ENCODE measurements at regions not wholly inside any gene's neighbourhood (a gene's known extent, or its start where the extent isn't known, plus 50 kb on each side); places are given as distances from the start of the nearest gene placed in this dataset.

- H3K4me3 ChIP-seq (ENCODE audit: low read length), result no peak overlapping the region
- H3K4me1 ChIP-seq (ENCODE audit: control insufficient read depth, insufficient read depth, low read length), result no peaks in the 10 kb centered on the region
- H3K4me2 ChIP-seq (ENCODE audit: low read length), result no peak overlapping the region
- H3K36me3 ChIP-seq (ENCODE audit: insufficient read depth, low read length), result no peaks in the 10 kb centered on the region
- no peaks in the 10 kb centered on the region for H3K9me3 ChIP-seq (replicated peaks; ENCODE audit: low read length)
- no peaks in the 10 kb centered on the region for H3K27me3 ChIP-seq (ENCODE audit: control insufficient read depth, insufficient read depth, low read length)
- H3K9ac ChIP-seq (ENCODE audit: low read depth, low read length), result no peak overlapping the region
These were observed 293.1 kb downstream of the DMRTA1 start for GRCh38 chr9:22739712-22740111.

DNA sequence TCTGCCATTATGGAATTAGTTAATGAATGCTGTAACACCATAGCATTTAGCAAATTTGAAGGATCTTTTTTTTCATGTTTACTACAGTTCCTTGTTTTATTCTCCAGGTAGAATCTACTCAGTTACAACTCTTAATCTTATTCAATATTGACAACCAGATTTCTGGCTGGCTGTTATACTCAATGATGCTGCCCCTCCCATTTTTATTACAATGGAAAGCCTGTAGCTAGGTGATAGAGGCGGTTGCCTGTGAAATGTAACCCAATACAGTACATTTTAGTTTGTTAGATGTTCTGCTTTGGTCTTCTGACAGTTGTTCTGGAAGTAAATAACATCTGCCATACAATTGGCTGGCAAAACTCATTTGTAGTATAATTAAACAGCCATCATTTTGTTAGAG lies 294.2 kb downstream of the DMRTA1 start:
- Histone ChIP-seq H3K4me3 (ENCODE audit: low read length) (no peak overlapping the region), H3K36me3 (ENCODE audit: insufficient read depth, low read length) (no peaks in the 10 kb centered on the region), H3K4me2 (ENCODE audit: low read length) (no peak overlapping the region), H3K9ac (ENCODE audit: low read depth, low read length) (no peak overlapping the region), H3K4me1 (ENCODE audit: control insufficient read depth, insufficient read depth, low read length) (no peaks in the 10 kb centered on the region), H3K9me3 (replicated peaks; ENCODE audit: low read length) (no peaks in the 10 kb centered on the region), H3K27me3 (ENCODE audit: control insufficient read depth, insufficient read depth, low read length) (no peaks in the 10 kb centered on the region)

- Histone ChIP-seq H3K4me2 (ENCODE audit: low read length) (no peak overlapping the region), H3K9ac (ENCODE audit: low read depth, low read length) (no peak overlapping the region), H3K9me3 (replicated peaks; ENCODE audit: low read length) (no peaks in the 10 kb centered on the region), H3K4me1 (ENCODE audit: control insufficient read depth, insufficient read depth, low read length) (no peaks in the 10 kb centered on the region), H3K27me3 (ENCODE audit: control insufficient read depth, insufficient read depth, low read length) (no peaks in the 10 kb centered on the region), H3K4me3 (ENCODE audit: low read length) (no peak overlapping the region), H3K36me3 (ENCODE audit: insufficient read depth, low read length) (no peaks in the 10 kb centered on the region)
These were observed 295.8 kb downstream of the DMRTA1 start for GRCh38 chr9:22742401-22742800.

DNA sequence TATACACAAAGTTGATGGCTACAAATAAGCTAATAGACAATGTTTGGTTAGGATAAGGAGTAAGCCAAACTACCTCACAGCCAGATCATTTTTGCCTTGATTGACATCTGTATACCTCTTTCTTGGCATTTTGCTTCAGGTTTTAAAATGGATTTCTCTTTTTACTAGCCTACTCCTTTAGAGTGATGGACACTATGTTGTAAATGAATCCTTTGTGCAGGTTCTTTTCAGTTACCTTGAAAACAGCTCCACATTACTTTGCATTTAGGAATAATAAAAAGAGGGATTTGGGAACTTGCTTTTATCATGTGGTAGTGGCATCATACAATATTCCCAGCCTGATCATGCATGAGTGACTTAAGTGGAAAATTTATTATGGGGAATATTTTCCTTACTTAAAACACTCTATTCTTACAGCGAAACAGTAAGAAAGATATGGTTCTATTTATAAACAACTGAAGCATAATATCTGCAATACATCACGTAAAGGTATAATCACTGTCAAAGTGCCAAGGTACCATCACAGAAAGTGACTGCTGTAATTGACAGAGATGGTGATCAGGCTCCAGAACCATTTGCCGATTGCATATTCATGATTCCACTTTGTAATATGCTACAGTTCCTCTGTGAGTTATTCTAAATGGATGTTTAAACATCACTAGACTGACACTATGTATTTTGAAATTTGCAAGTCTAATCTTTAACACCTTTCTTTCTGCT lies 327.0 kb downstream of the DMRTA1 start:
- Histone ChIP-seq H3K27me3 (ENCODE audit: control insufficient read depth, insufficient read depth, low read length) (no peaks in the 10 kb centered on the region), H3K4me2 (ENCODE audit: low read length) (no peak overlapping the region)

GRCh38 chr9:22790329-22790728 lies 343.7 kb downstream of the DMRTA1 start:
- Histone ChIP-seq H3K9me3 (replicated peaks; ENCODE audit: low read length) (no peaks in the 10 kb centered on the region), H3K4me2 (ENCODE audit: low read length) (no peak overlapping the region), H3K4me3 (ENCODE audit: low read length) (no peak overlapping the region), H3K4me1 (ENCODE audit: control insufficient read depth, insufficient read depth, low read length) (no peaks in the 10 kb centered on the region), H3K27me3 (ENCODE audit: control insufficient read depth, insufficient read depth, low read length) (no peaks in the 10 kb centered on the region), H3K36me3 (ENCODE audit: insufficient read depth, low read length) (no peaks in the 10 kb centered on the region), H3K9ac (ENCODE audit: low read depth, low read length) (no peak overlapping the region)

More for the DNA sequence above, 327.0 kb downstream of the DMRTA1 start:
- Histone ChIP-seq H3K9me3 (replicated peaks; ENCODE audit: low read length) (no peaks in the 10 kb centered on the region), H3K36me3 (ENCODE audit: insufficient read depth, low read length) (no peaks in the 10 kb centered on the region), H3K4me3 (ENCODE audit: low read length) (no peak overlapping the region), H3K4me1 (ENCODE audit: control insufficient read depth, insufficient read depth, low read length) (no peaks in the 10 kb centered on the region), H3K9ac (ENCODE audit: low read depth, low read length) (no peak overlapping the region)

- H3K9ac ChIP-seq (ENCODE audit: low read depth, low read length), result no peak overlapping the region
- no peaks in the 10 kb centered on the region for H3K36me3 ChIP-seq (ENCODE audit: insufficient read depth, low read length)
- H3K4me1 ChIP-seq (ENCODE audit: control insufficient read depth, insufficient read depth, low read length), result no peaks in the 10 kb centered on the region
- no peaks in the 10 kb centered on the region for H3K27me3 ChIP-seq (ENCODE audit: control insufficient read depth, insufficient read depth, low read length)
- H3K4me2 ChIP-seq (ENCODE audit: low read length), result no peak overlapping the region
- H3K9me3 ChIP-seq (replicated peaks; ENCODE audit: low read length), result no peaks in the 10 kb centered on the region
- no peak overlapping the region for H3K4me3 ChIP-seq (ENCODE audit: low read length)
These were observed 362.3 kb downstream of the DMRTA1 start for GRCh38 chr9:22808876-22809275.

GRCh38 chr9:22809371-22809770 lies 362.7 kb downstream of the DMRTA1 start:
- no peak overlapping the region for H3K4me3 ChIP-seq (ENCODE audit: low read length)
- no peaks in the 10 kb centered on the region for H3K9me3 ChIP-seq (replicated peaks; ENCODE audit: low read length)
- no peak overlapping the region for H3K4me2 ChIP-seq (ENCODE audit: low read length)
- H3K9ac ChIP-seq (ENCODE audit: low read depth, low read length), result no peak overlapping the region
- H3K27me3 ChIP-seq (ENCODE audit: control insufficient read depth, insufficient read depth, low read length), result no peaks in the 10 kb centered on the region
- no peaks in the 10 kb centered on the region for H3K4me1 ChIP-seq (ENCODE audit: control insufficient read depth, insufficient read depth, low read length)
- H3K36me3 ChIP-seq (ENCODE audit: insufficient read depth, low read length), result no peaks in the 10 kb centered on the region

DNA sequence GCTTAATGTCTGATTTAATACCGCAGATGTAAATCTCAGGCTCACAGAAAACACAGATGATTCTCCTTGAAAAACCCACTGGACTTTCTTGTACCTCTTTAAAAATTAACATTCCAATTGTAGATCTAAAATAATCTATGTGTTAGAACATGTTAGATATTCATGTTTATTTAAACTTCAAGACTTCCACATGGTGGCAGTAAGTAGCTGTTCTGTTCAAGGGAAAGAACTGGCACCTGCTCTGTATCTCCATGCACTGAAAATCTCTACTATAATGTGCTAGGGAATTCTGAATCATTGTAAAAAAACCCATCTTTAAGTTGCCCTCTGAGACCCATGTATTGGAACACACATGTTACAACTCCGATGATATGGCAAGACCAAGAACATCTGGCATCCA lies 366.9 kb downstream of the DMRTA1 start:
- H3K4me3 ChIP-seq (ENCODE audit: low read length), result no peak overlapping the region
- H3K4me2 ChIP-seq (ENCODE audit: low read length), result no peak overlapping the region
- H3K27me3 ChIP-seq (ENCODE audit: control insufficient read depth, insufficient read depth, low read length), result no peaks in the 10 kb centered on the region
- no peaks in the 10 kb centered on the region for H3K9me3 ChIP-seq (replicated peaks; ENCODE audit: low read length)
- no peaks in the 10 kb centered on the region for H3K36me3 ChIP-seq (ENCODE audit: insufficient read depth, low read length)
- H3K4me1 ChIP-seq (ENCODE audit: control insufficient read depth, insufficient read depth, low read length), result peaks cover 17% of the 10 kb centered on the region
- H3K9ac ChIP-seq (ENCODE audit: low read depth, low read length), result no peak overlapping the region

GRCh38 chr9:22815246-22815645 lies 368.6 kb downstream of the DMRTA1 start:
- no peaks in the 10 kb centered on the region for H3K9me3 ChIP-seq (replicated peaks; ENCODE audit: low read length)
- H3K9ac ChIP-seq (ENCODE audit: low read depth, low read length), result no peak overlapping the region
- no peak overlapping the region for H3K4me3 ChIP-seq (ENCODE audit: low read length)
- peaks cover 17% of the 10 kb centered on the region for H3K4me1 ChIP-seq (ENCODE audit: control insufficient read depth, insufficient read depth, low read length)
- no peak overlapping the region for H3K4me2 ChIP-seq (ENCODE audit: low read length)
- H3K27me3 ChIP-seq (ENCODE audit: control insufficient read depth, insufficient read depth, low read length), result no peaks in the 10 kb centered on the region
- no peaks in the 10 kb centered on the region for H3K36me3 ChIP-seq (ENCODE audit: insufficient read depth, low read length)

DNA sequence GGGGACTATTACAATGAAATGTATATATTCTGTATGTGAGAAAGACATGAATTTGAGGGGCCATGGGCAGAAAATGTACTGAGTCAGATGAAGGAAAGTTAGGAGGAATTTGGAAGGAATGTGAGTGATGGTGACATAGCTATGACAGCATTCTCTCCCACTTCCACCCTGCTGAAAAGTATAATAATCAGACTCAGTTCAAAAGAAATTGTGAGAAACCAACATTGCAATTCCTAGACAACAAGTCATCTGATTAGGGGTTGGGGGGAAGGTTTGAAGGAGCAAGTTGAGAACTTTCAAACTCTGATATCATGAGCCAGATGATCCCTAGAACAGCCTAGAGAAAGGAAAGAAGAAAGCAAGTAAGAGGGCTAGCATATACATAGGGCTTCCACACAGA lies 370.6 kb downstream of the DMRTA1 start:
- peaks cover 19% of the 10 kb centered on the region for H3K4me1 ChIP-seq (ENCODE audit: control insufficient read depth, insufficient read depth, low read length)
- H3K9ac ChIP-seq (ENCODE audit: low read depth, low read length), result no peak overlapping the region
- H3K9me3 ChIP-seq (replicated peaks; ENCODE audit: low read length), result no peaks in the 10 kb centered on the region
- peak overlapping the region; percentile 48 for H3K4me2 ChIP-seq (ENCODE audit: low read length)
- H3K27me3 ChIP-seq (ENCODE audit: control insufficient read depth, insufficient read depth, low read length), result no peaks in the 10 kb centered on the region
- H3K36me3 ChIP-seq (ENCODE audit: insufficient read depth, low read length), result no peaks in the 10 kb centered on the region
- peak overlapping the region; percentile 8 for H3K4me3 ChIP-seq (ENCODE audit: low read length)

DNA sequence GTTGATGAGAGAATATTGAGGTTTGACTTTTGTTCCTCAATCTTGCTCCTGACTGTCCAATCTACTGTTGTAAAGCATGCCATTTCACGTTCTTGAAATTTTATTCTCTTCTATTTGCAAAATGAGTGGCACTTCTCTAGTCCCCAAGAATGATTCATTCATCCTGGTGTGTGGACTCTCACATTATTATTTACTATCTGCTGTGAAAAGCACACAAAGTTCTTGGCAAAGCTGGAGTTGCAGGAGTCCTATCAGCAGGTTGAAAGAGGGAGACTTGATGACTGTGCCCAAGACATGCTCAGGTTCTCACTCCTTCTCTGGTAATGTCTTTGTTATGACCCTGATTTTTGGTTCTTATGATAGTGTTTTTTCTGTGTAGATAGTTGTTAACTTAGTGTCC lies 382.6 kb downstream of the DMRTA1 start:
- H3K9ac ChIP-seq (ENCODE audit: low read depth, low read length), result no peak overlapping the region
- no peaks in the 10 kb centered on the region for H3K27me3 ChIP-seq (ENCODE audit: control insufficient read depth, insufficient read depth, low read length)
- no peak overlapping the region for H3K4me2 ChIP-seq (ENCODE audit: low read length)
- H3K36me3 ChIP-seq (ENCODE audit: insufficient read depth, low read length), result no peaks in the 10 kb centered on the region
- no peak overlapping the region for H3K4me3 ChIP-seq (ENCODE audit: low read length)
- no peaks in the 10 kb centered on the region for H3K9me3 ChIP-seq (replicated peaks; ENCODE audit: low read length)
- H3K4me1 ChIP-seq (ENCODE audit: control insufficient read depth, insufficient read depth, low read length), result no peaks in the 10 kb centered on the region

- Histone ChIP-seq H3K27me3 (ENCODE audit: control insufficient read depth, insufficient read depth, low read length) (no peaks in the 10 kb centered on the region), H3K9ac (ENCODE audit: low read depth, low read length) (no peak overlapping the region), H3K4me1 (ENCODE audit: control insufficient read depth, insufficient read depth, low read length) (no peaks in the 10 kb centered on the region), H3K36me3 (ENCODE audit: insufficient read depth, low read length) (no peaks in the 10 kb centered on the region), H3K4me2 (ENCODE audit: low read length) (no peak overlapping the region), H3K9me3 (replicated peaks; ENCODE audit: low read length) (no peaks in the 10 kb centered on the region), H3K4me3 (ENCODE audit: low read length) (no peak overlapping the region)
These were observed 391.6 kb downstream of the DMRTA1 start for GRCh38 chr9:22838266-22838665.
